Lower lobe of right lung (tissue), 2 donors: ENCODE measurements at regions not wholly inside any gene's neighbourhood (a gene's known extent, or its start where the extent isn't known, plus 50 kb on each side); places are given as distances from the start of the nearest gene placed in this dataset.

ENCODE experiments used
- ATAC-seq, 2 donors: fragments of 200-7000 bp; cut with Tn5 transposase; one replicate each; pipeline ENCODE4 v1.9.1; 2020 to 2022; ENCODE audit warnings: mild to moderate bottlenecking in 2 of 2, moderate library complexity in 2 of 2
- DNase-seq: peaks from one replicate; pipeline ENCODE4 v3.0.0-alpha.2; 2020
- H3K27ac ChIP-seq: fragments of 200-600 bp; one replicate; pipeline ENCODE4 v1.8.0; 2022
- H3K27me3 ChIP-seq: fragments of 200-600 bp; one replicate; pipeline ENCODE4 v1.8.0; 2022; ENCODE audit warnings: low read depth
- H3K36me3 ChIP-seq: fragments of 200-600 bp; one replicate; pipeline ENCODE4 v1.8.0; 2022; ENCODE audit warnings: mild to moderate bottlenecking
- H3K4me1 ChIP-seq: fragments of 200-600 bp; one replicate; pipeline ENCODE4 v1.8.0; 2022
- H3K4me3 ChIP-seq: fragments of 200-600 bp; one replicate; pipeline ENCODE4 v1.8.0; 2022; ENCODE audit warnings: mild to moderate bottlenecking
- H3K9me3 ChIP-seq: fragments of 200-600 bp; one replicate; pipeline ENCODE4 v1.8.0; 2022
- intact Hi-C: fragments of 100-400 bp; cut with DNase I; formaldehyde crosslinking; loops from one replicate; pipeline ENCODE4 v1.11.0; 2022
- TF ChIP-seq, protein P1 (sequence below): fragments of 200-600 bp; IDR thresholded peaks from one replicate; pipeline ENCODE4 v1.8.0; 2022; ENCODE audit warnings: antibody characterized with exemption, mild to moderate bottlenecking
- donor health status: DM: no; HTN: yes; CAD: no; lungs with severe emphysema.

DNA sequence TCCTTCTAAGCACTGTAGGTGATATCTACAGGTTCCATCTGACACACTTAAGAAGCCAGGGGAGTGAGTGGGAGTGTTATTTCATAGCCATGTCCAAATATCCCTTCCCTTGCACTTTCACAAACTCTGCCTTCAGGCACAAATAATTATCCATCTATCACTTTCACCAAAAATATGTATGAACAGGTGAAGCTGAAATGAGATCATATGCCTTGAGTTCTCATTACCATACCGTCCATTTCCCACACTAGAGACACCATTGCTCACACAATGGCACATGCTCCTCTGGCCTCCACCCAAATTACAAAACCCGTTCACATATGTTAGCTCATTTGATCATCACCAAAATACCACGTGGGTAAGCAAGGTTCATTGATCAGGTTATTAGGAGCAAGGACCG is 151.9 kb upstream of the BNIP2 start:
- Histone ChIP-seq H3K36me3 (no peaks in the 10 kb centered on the region), H3K27me3 (no peaks in the 10 kb centered on the region), H3K27ac (no peak overlapping the region), H3K9me3 (no peaks in the 10 kb centered on the region), H3K4me1 (no peaks in the 10 kb centered on the region), H3K4me3 (no peak overlapping the region)
- TF ChIP-seq, protein P1, sequence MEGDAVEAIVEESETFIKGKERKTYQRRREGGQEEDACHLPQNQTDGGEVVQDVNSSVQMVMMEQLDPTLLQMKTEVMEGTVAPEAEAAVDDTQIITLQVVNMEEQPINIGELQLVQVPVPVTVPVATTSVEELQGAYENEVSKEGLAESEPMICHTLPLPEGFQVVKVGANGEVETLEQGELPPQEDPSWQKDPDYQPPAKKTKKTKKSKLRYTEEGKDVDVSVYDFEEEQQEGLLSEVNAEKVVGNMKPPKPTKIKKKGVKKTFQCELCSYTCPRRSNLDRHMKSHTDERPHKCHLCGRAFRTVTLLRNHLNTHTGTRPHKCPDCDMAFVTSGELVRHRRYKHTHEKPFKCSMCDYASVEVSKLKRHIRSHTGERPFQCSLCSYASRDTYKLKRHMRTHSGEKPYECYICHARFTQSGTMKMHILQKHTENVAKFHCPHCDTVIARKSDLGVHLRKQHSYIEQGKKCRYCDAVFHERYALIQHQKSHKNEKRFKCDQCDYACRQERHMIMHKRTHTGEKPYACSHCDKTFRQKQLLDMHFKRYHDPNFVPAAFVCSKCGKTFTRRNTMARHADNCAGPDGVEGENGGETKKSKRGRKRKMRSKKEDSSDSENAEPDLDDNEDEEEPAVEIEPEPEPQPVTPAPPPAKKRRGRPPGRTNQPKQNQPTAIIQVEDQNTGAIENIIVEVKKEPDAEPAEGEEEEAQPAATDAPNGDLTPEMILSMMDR, result no peak
- no peak for ATAC-seq
- no peak for DNase-seq
- intact Hi-C loops, result no loop called here

GRCh38 chr15:59839906-59840305 is 150.8 kb upstream of the BNIP2 start:
- Histone ChIP-seq H3K4me1 (no peaks in the 10 kb centered on the region), H3K9me3 (no peaks in the 10 kb centered on the region), H3K36me3 (no peaks in the 10 kb centered on the region), H3K27me3 (no peaks in the 10 kb centered on the region), H3K4me3 (no peak overlapping the region), H3K27ac (no peak overlapping the region)
- intact Hi-C loops, result no loop called here
- TF ChIP-seq, protein P1, result no peak
- DNase-seq (no peak), ATAC-seq (no peak)

DNA sequence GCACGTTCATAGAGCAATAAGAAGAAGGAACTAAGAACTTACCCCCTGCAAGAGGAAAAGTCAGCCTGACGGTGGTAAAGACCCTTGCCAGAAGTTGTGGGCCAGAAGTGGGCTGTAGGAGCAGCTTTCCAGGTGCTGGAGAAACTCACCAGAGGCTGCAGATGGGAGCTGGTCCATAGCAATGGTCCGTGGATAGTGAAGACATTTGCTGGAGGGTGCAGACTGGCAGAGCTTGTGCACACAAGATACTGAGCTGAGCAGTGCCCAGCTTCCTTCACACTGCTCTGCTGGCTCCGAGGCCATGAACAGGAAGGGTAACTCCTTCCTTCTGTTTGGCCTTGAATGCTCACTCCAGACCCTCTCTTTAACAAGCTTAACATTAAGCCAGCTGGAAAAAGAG is 149.8 kb upstream of the BNIP2 start:
- TF ChIP-seq, protein P1, result no peak
- intact Hi-C loops, result no loop called here
- no peak for ATAC-seq

GRCh38 chr15:59835776-59836175 is 146.7 kb upstream of the BNIP2 start:
- TF ChIP-seq, protein P1, result no peak
- no peak overlapping the region for H3K27ac ChIP-seq
- intact Hi-C loops, result no loop called here
- no peaks in the 10 kb centered on the region for H3K9me3 ChIP-seq
- no peak overlapping the region for H3K4me3 ChIP-seq
- no peaks in the 10 kb centered on the region for H3K36me3 ChIP-seq
- H3K27me3 ChIP-seq, result no peaks in the 10 kb centered on the region
- ATAC-seq, result no peak
- H3K4me1 ChIP-seq, result no peaks in the 10 kb centered on the region
- DNase-seq, result no peak

More for the DNA sequence above, 149.8 kb upstream of the BNIP2 start:
- no peaks in the 10 kb centered on the region for H3K9me3 ChIP-seq
- H3K4me1 ChIP-seq, result no peaks in the 10 kb centered on the region
- H3K27ac ChIP-seq, result no peak overlapping the region
- no peaks in the 10 kb centered on the region for H3K36me3 ChIP-seq
- no peak overlapping the region for H3K4me3 ChIP-seq
- no peak for DNase-seq
- no peaks in the 10 kb centered on the region for H3K27me3 ChIP-seq

- DNase-seq (no peak), ATAC-seq (no peak)
- H3K27ac ChIP-seq, result no peak overlapping the region
- no peak overlapping the region for H3K4me3 ChIP-seq
- TF ChIP-seq, protein P1, result no peak
- H3K9me3 ChIP-seq, result no peaks in the 10 kb centered on the region
- H3K36me3 ChIP-seq, result no peaks in the 10 kb centered on the region
- intact Hi-C loops, result no loop called here
- H3K27me3 ChIP-seq, result no peaks in the 10 kb centered on the region
- H3K4me1 ChIP-seq, result no peaks in the 10 kb centered on the region
Observed at GRCh38 chr15:59834528-59834927, 145.4 kb upstream of the BNIP2 start.

DNA sequence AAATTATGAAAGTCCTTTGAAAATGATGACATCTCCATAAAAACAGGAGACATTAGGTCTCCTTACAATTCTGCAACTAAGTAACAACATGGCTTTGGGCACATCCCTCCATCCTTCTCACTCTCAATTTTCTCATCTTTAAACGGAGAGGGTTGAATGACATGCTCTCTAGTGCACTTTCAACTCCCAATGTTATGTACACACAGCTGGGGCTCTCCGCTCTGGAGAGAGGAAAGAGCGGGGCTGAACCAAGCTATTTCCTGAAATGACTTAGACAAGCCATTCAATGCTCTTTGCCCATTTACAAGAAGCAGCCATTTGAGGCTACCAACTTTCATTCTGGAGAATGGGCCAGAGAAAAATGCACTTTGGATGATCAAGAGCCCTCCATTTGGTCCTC is 144.2 kb upstream of the BNIP2 start:
- ATAC-seq (no peak), DNase-seq (no peak)
- Histone ChIP-seq H3K27me3 (no peaks in the 10 kb centered on the region), H3K4me3 (no peak overlapping the region), H3K9me3 (no peaks in the 10 kb centered on the region), H3K4me1 (no peaks in the 10 kb centered on the region), H3K36me3 (no peaks in the 10 kb centered on the region), H3K27ac (no peak overlapping the region)
- TF ChIP-seq, protein P1, result no peak
- intact Hi-C loops, result no loop called here
